Ureter (tissue), 1 donor: ENCODE measurements at regions not wholly inside any gene's neighbourhood (a gene's known extent, or its start where the extent isn't known, plus 50 kb on each side); places are given as distances from the start of the nearest gene placed in this dataset.

Experiments used
- DNase-seq: peaks from one replicate; pipeline ENCODE4 v3.0.0-alpha.2; 2020; ENCODE audit warnings: low spot score
- donor health status: DM: yes; HTN: yes; CAD: no.

DNA sequence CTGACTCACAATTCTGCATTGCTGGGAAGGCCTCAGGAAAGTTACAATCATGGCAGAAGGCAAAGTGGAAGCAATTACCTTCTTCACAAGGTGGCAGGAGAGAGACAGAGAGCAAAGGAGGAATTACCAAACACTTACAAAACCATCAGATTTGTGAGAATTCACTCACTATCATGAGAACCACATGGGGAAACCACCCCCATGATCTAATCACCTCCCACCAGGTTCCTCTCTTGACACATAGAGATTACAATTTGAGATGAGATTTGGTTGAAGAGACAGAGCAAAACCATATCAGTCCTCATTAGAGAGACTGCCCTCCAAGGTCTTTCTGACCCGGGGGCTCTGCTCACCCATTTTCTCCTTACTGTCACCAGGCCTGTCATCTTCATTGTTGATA, 1582.3 kb upstream of the TMEM132C start:
- no peak for DNase-seq

GRCh38 chr12:126685636-126686035, 1581.3 kb upstream of the TMEM132C start:
- DNase-seq = no peak

GRCh38 chr12:126688556-126688955, 1578.4 kb upstream of the TMEM132C start:
- no peak for DNase-seq

DNA sequence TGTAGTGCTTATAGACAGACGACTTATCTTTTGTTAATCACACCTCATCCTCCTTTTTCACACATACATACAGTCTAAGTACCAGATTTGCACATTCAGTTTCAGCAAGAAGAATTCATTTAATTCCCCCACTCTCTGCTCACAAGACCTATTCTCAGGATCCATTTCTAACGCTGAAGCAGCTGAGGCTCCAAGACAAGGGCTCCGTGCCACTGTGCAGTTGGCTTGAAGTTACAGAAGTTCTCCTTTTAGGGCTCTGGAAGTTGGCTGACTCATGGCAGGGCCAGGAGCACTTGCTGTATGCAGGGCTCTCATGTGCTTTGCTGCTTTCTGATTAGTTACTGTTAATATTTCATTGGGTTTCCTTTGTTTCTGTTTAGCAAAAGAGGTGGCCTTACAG, 1566.9 kb upstream of the TMEM132C start:
- no peak for DNase-seq

GRCh38 chr12:126704609-126705008, 1562.4 kb upstream of the TMEM132C start:
- DNase-seq = no peak

- no peak for DNase-seq
Observed at GRCh38 chr12:126706300-126706699, 1560.7 kb upstream of the TMEM132C start.

GRCh38 chr12:126708492-126708896, 1558.5 kb upstream of the TMEM132C start:
- DNase-seq = no peak

GRCh38 chr12:126718365-126718764, 1548.6 kb upstream of the TMEM132C start:
- DNase-seq = no peak

- no peak for DNase-seq
Observed at GRCh38 chr12:126719912-126720705, 1546.9 kb upstream of the TMEM132C start.

DNA sequence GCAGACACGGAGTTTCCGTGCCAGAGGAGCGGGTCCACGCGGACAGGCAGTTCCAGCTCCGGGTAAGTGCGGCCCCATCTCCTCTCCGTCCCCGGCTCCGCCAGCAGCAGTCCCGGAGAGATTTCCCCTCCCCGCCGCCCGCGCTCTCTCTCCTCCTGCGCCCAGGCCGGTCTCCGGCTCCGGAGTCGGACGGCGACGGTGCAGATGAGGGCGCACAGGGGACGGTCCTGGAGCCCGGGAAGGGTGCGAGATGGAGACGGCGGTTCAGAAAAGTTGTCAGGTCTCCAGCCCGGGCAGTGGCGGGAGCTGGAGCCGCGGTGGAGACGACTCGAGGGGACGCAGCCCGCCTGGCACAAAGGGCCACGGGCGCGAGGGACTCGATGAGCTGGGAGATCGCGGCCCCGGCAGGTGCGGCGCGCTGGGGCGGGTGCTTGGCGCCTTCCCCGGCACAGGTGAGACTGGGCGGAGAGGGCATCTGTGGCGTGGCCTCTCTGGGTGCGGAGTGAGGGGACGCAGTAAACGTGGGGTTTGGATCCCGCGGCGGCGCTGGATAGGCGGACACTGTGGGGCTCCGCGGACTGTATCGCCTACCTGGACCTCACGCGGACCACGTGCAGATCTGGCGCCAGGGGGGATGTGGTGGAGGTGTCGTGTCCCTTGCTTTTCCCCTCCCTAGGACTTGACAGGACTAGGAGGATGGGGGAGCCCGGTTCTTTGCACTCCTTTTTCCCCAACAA, 1540.3 kb upstream of the TMEM132C start:
- no peak for DNase-seq

- DNase-seq = no peak
Observed at GRCh38 chr12:126727218-126728075, 1539.5 kb upstream of the TMEM132C start.

DNA sequence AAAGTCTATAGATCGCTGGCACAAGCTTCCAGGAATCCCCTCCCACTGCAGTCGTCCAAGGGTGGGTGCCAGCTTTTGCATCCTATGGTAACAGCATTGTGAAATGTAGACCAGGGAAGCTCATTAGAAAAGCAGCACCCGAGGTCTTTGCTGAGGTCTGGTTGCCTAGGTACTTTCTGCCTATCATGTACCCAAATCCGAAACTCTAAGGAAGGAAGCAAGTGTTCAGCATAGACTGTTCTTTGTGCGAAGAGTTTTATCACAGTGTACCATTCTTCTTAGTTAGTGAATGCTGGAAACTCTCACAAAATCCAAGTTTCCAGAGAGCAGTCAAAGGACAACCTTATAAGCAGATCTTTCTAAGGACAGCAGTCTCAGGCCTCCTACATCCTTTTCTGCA, 1532.7 kb upstream of the TMEM132C start:
- DNase-seq = no peak

- no peak for DNase-seq
Observed at GRCh38 chr12:126734710-126735109, 1532.3 kb upstream of the TMEM132C start.

GRCh38 chr12:126741536-126742240, 1525.3 kb upstream of the TMEM132C start:
- no peak for DNase-seq

DNA sequence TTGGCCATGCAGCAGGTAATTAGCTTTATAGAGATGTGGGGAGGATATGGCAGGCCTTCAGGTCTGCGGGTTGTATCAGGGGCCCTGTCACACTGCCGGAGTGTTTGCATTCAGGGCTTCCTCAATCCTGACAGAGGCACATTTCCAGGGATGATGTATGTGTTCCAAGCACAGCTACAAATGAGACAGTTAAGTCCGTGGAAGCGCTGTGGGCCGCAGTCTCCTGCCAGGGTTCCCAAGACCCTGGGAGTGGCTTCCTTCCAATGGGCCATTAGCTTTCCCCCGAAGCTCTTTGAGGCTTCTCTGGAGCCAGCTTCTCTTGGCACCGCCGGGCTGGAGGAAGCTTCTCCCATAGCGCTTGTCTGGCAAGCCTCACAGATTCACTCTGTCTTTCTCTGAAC, 1524.7 kb upstream of the TMEM132C start:
- no peak for DNase-seq

DNA sequence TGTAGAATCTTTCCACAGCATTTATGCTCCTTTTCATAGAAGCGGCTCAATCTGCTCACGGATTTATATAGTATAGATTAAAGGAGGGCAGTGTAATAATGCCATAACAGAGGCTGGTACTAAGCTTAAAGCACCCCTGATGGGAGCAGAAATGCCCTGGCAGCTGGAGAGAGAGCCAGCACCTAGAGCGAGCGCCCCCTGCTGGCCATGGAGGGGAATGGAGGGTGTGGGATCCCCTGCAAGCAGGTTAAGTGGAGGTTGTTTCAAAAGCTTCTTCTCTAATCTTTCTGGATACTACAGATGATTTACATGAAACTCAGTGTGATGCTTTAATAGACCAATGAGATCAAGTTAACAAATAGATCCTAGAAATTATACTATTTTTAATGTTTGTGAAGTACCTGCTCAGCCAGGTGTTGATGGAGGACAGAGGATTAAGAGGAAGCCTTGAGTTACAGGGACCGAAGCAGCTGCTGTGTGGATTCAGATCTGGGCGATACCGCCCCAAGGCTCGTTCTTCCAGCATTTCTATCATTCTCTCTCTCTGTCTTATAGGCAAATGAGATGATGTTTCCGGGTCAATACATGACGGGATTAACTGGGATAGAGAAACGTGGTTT, 1519.3 kb upstream of the TMEM132C start:
- DNase-seq = no peak

- no peak for DNase-seq
Observed at GRCh38 chr12:126752021-126752420, 1514.9 kb upstream of the TMEM132C start.

DNA sequence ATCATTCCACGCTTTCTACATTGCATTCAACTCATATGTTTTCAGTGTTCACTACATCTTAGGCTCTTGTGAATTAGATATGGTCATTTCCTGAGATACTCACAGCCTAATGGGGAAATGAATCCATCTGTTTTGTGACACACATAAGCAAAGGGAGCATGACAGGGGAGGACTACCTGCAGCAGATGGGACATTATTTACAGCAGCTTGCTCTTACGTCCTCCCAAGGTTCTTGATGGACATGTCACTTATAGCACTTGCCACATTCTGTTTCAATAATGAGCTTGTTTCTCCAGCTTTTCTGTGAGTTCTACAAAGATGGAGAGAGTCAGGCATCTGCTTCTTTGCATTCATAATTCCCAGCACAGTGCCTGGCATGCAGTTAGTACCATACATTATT, 1509.6 kb upstream of the TMEM132C start:
- DNase-seq = no peak

- no peak for DNase-seq
Observed at GRCh38 chr12:126760092-126760491, 1506.9 kb upstream of the TMEM132C start.

DNA sequence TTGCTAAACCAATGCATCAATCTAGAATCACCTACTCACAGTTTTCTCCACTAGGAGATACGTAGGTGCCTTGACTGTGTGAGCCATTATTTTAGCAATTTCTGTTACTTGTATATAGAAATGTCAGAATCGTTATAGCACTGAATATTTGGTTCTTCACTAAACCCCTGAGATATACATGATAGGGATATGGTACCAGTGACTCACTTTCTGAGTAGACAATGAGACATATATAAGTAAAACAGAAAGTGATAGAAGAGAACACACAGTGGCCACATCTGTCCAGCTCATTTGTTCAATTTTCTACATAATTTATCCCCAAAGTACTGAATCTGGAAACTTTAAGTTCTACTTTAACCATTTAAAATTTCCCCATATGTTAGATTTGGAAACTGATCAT, 1505.5 kb upstream of the TMEM132C start:
- no peak for DNase-seq

GRCh38 chr12:126762150-126762549, 1504.8 kb upstream of the TMEM132C start:
- no peak for DNase-seq
